Kidney epithelial cell (primary cell): ENCODE measurements at regions not wholly inside any gene's neighbourhood (a gene's known extent, or its start where the extent isn't known, plus 50 kb on each side); places are given as distances from the start of the nearest gene placed in this dataset.
"Not testable (repeated sequence)": the region's sequence is repeated elsewhere in the genome, so short reads cannot be mapped to it uniquely, and the experiment has no call there.

Experiments used
- DNase-seq: peaks from one replicate; pipeline ENCODE4 v3.0.0-alpha.2; 2010; ENCODE audit warnings: low read depth
- H3K27me3 ChIP-seq: 2 replicates; pipeline ENCODE4 v1.6.0; 2011; ENCODE audit warnings: low read length; ENCODE audit not compliant: control insufficient read depth, insufficient read depth
- H3K36me3 ChIP-seq: 2 replicates; pipeline ENCODE4 v1.5.1; 2011; ENCODE audit warnings: low read length; ENCODE audit not compliant: control insufficient read depth, insufficient read depth
- H3K4me3 ChIP-seq: 2 replicates; pipeline ENCODE4 v1.5.1; 2011; ENCODE audit warnings: low read depth, mild to moderate bottlenecking, control low read depth, low read length
- CTCF ChIP-seq: IDR thresholded peaks from 2 replicates; pipeline ENCODE4 v1.5.1; 2011; ENCODE audit warnings: mild to moderate bottlenecking, moderate library complexity, low read length, control low read depth, inconsistent platforms; ENCODE audit not compliant: insufficient read depth, poor library complexity, severe bottlenecking

- no peak for TF ChIP-seq CTCF
- DNase-seq = no peak
- Histone ChIP-seq H3K27me3 (no peaks in the 10 kb centered on the region), H3K4me3 (no peak overlapping the region), H3K36me3 (no peaks in the 10 kb centered on the region)
These were observed 354.1 kb upstream of the VSTM2A start for GRCh38 chr7:54187886-54188685.

- DNase-seq = no peak
- no peak for TF ChIP-seq CTCF
- Histone ChIP-seq H3K27me3 (no peaks in the 10 kb centered on the region), H3K36me3 (no peaks in the 10 kb centered on the region), H3K4me3 (no peak overlapping the region)
These were observed 353.3 kb upstream of the VSTM2A start for GRCh38 chr7:54188843-54189242.

- no peak for TF ChIP-seq CTCF
- no peaks in the 10 kb centered on the region for H3K27me3 ChIP-seq
- no peaks in the 10 kb centered on the region for H3K36me3 ChIP-seq
- no peak overlapping the region for H3K4me3 ChIP-seq
- DNase-seq = no peak
These were observed 352.8 kb upstream of the VSTM2A start for GRCh38 chr7:54189330-54189729.

GRCh38 chr7:54201501-54201900, 340.7 kb upstream of the VSTM2A start:
- H3K27me3 ChIP-seq = no peaks in the 10 kb centered on the region
- H3K36me3 ChIP-seq = no peaks in the 10 kb centered on the region
- no peak overlapping the region for H3K4me3 ChIP-seq
- no peak for TF ChIP-seq CTCF
- no peak for DNase-seq

- Histone ChIP-seq H3K36me3 (no peaks in the 10 kb centered on the region), H3K4me3 (no peak overlapping the region), H3K27me3 (no peaks in the 10 kb centered on the region)
- DNase-seq = no peak
- no peak for TF ChIP-seq CTCF
These were observed 326.8 kb upstream of the VSTM2A start for GRCh38 chr7:54215424-54215823.

- H3K4me3 ChIP-seq, H3K27me3 ChIP-seq, DNase-seq, H3K36me3 ChIP-seq: not testable (repeated sequence)
These were observed 316.1 kb upstream of the VSTM2A start for GRCh38 chr7:54226030-54226429.
